Skeletal muscle satellite cell (primary cell): ENCODE measurements at regions not wholly inside any gene's neighbourhood (a gene's known extent, or its start where the extent isn't known, plus 50 kb on each side); places are given as distances from the start of the nearest gene placed in this dataset.

Experiments
- H3K27me3 ChIP-seq: 2 replicates; pipeline ENCODE4 v1.7.0; 2013; ENCODE audit warnings: low read length; ENCODE audit not compliant: control insufficient read depth, insufficient read depth
- H3K36me3 ChIP-seq: 2 replicates; pipeline ENCODE4 v1.7.0; 2013; ENCODE audit warnings: mild to moderate bottlenecking, control low read depth, low read length; ENCODE audit not compliant: insufficient read depth
- H3K4me1 ChIP-seq: 2 replicates; pipeline ENCODE4 v1.7.0; 2013; ENCODE audit warnings: low read length; ENCODE audit not compliant: control insufficient read depth, insufficient read depth
- H3K4me2 ChIP-seq: 2 replicates; pipeline ENCODE4 v1.7.0; 2013; ENCODE audit warnings: mild to moderate bottlenecking, low read length
- H3K4me3 ChIP-seq: 2 replicates; pipeline ENCODE4 v1.7.0; 2013; ENCODE audit warnings: low read length
- H3K9ac ChIP-seq: 2 replicates; pipeline ENCODE4 v1.7.0; 2013; ENCODE audit warnings: mild to moderate bottlenecking, low read depth, low read length, moderate library complexity
- H3K9me3 ChIP-seq: replicated peaks from 2 replicates; pipeline ENCODE4 v1.7.0; 2013; ENCODE audit warnings: mild to moderate bottlenecking, control low read depth, low read length

GRCh38 chr2:16368951-16369350 is 296.7 kb downstream of the CYRIA start:
- Histone ChIP-seq H3K4me2 (no peak overlapping the region), H3K36me3 (no peaks in the 10 kb centered on the region), H3K27me3 (no peaks in the 10 kb centered on the region), H3K4me1 (no peaks in the 10 kb centered on the region), H3K9me3 (no peaks in the 10 kb centered on the region), H3K4me3 (no peak overlapping the region), H3K9ac (no peak overlapping the region)

- no peaks in the 10 kb centered on the region for H3K9me3 ChIP-seq
- H3K4me2 ChIP-seq: no peak overlapping the region
- H3K36me3 ChIP-seq: no peaks in the 10 kb centered on the region
- no peaks in the 10 kb centered on the region for H3K4me1 ChIP-seq
- no peak overlapping the region for H3K4me3 ChIP-seq
- no peaks in the 10 kb centered on the region for H3K27me3 ChIP-seq
- H3K9ac ChIP-seq: no peak overlapping the region
These were observed 297.3 kb downstream of the CYRIA start for GRCh38 chr2:16368328-16368727.

GRCh38 chr2:16365366-16365765 is 300.3 kb downstream of the CYRIA start:
- H3K27me3 ChIP-seq: no peaks in the 10 kb centered on the region
- H3K9ac ChIP-seq: no peak overlapping the region
- no peak overlapping the region for H3K4me3 ChIP-seq

GRCh38 chr2:16363581-16363980 is 302.1 kb downstream of the CYRIA start:
- Histone ChIP-seq H3K4me1 (no peaks in the 10 kb centered on the region), H3K9ac (no peak overlapping the region), H3K4me3 (no peak overlapping the region), H3K9me3 (no peaks in the 10 kb centered on the region), H3K4me2 (no peak overlapping the region), H3K36me3 (no peaks in the 10 kb centered on the region), H3K27me3 (no peaks in the 10 kb centered on the region)

More at GRCh38 chr2:16365366-16365765, 300.3 kb downstream of the CYRIA start:
- Histone ChIP-seq H3K4me2 (no peak overlapping the region), H3K36me3 (no peaks in the 10 kb centered on the region), H3K9me3 (no peaks in the 10 kb centered on the region), H3K4me1 (no peaks in the 10 kb centered on the region)

- H3K4me1 ChIP-seq: no peaks in the 10 kb centered on the region
- no peaks in the 10 kb centered on the region for H3K36me3 ChIP-seq
- H3K4me3 ChIP-seq: no peak overlapping the region
- no peaks in the 10 kb centered on the region for H3K9me3 ChIP-seq
- H3K9ac ChIP-seq: no peak overlapping the region
- no peak overlapping the region for H3K4me2 ChIP-seq
- H3K27me3 ChIP-seq: no peaks in the 10 kb centered on the region
These were observed 303.0 kb downstream of the CYRIA start for GRCh38 chr2:16362611-16363010.

GRCh38 chr2:16361261-16361995 is 304.2 kb downstream of the CYRIA start:
- Histone ChIP-seq H3K4me2 (no peak overlapping the region), H3K9ac (no peak overlapping the region), H3K4me3 (no peak overlapping the region), H3K27me3 (no peaks in the 10 kb centered on the region), H3K36me3 (no peaks in the 10 kb centered on the region), H3K4me1 (no peaks in the 10 kb centered on the region), H3K9me3 (no peaks in the 10 kb centered on the region)

- no peaks in the 10 kb centered on the region for H3K4me1 ChIP-seq
- no peak overlapping the region for H3K4me2 ChIP-seq
- H3K9ac ChIP-seq: no peak overlapping the region
- H3K36me3 ChIP-seq: no peaks in the 10 kb centered on the region
- H3K27me3 ChIP-seq: no peaks in the 10 kb centered on the region
- no peaks in the 10 kb centered on the region for H3K9me3 ChIP-seq
- no peak overlapping the region for H3K4me3 ChIP-seq
These were observed 305.7 kb downstream of the CYRIA start for GRCh38 chr2:16359961-16360360.

GRCh38 chr2:16357188-16357587 is 308.4 kb downstream of the CYRIA start:
- H3K4me2 ChIP-seq: no peak overlapping the region
- H3K27me3 ChIP-seq: no peaks in the 10 kb centered on the region
- H3K36me3 ChIP-seq: no peaks in the 10 kb centered on the region
- peaks cover 3% of the 10 kb centered on the region for H3K9me3 ChIP-seq
- no peak overlapping the region for H3K4me3 ChIP-seq
- H3K9ac ChIP-seq: no peak overlapping the region
- no peaks in the 10 kb centered on the region for H3K4me1 ChIP-seq

- no peak overlapping the region for H3K4me2 ChIP-seq
- H3K27me3 ChIP-seq: no peaks in the 10 kb centered on the region
- H3K36me3 ChIP-seq: no peaks in the 10 kb centered on the region
- H3K9me3 ChIP-seq: peaks cover 3% of the 10 kb centered on the region
- no peak overlapping the region for H3K4me3 ChIP-seq
- H3K9ac ChIP-seq: no peak overlapping the region
- H3K4me1 ChIP-seq: no peaks in the 10 kb centered on the region
These were observed 314.1 kb downstream of the CYRIA start for GRCh38 chr2:16351541-16351940.

GRCh38 chr2:16351137-16351536 is 314.5 kb downstream of the CYRIA start:
- no peak overlapping the region for H3K4me2 ChIP-seq
- no peak overlapping the region for H3K9ac ChIP-seq
- peaks cover 3% of the 10 kb centered on the region for H3K9me3 ChIP-seq
- no peaks in the 10 kb centered on the region for H3K4me1 ChIP-seq
- H3K27me3 ChIP-seq: no peaks in the 10 kb centered on the region
- H3K36me3 ChIP-seq: no peaks in the 10 kb centered on the region
- no peak overlapping the region for H3K4me3 ChIP-seq

GRCh38 chr2:16350211-16350610 is 315.4 kb downstream of the CYRIA start:
- peaks cover 3% of the 10 kb centered on the region for H3K9me3 ChIP-seq
- no peak overlapping the region for H3K4me3 ChIP-seq
- H3K9ac ChIP-seq: no peak overlapping the region
- no peaks in the 10 kb centered on the region for H3K36me3 ChIP-seq
- H3K4me2 ChIP-seq: no peak overlapping the region
- H3K4me1 ChIP-seq: no peaks in the 10 kb centered on the region
- H3K27me3 ChIP-seq: no peaks in the 10 kb centered on the region

GRCh38 chr2:16349811-16350210 is 315.8 kb downstream of the CYRIA start:
- H3K27me3 ChIP-seq: no peaks in the 10 kb centered on the region
- H3K4me1 ChIP-seq: no peaks in the 10 kb centered on the region
- H3K4me2 ChIP-seq: no peak overlapping the region
- H3K9me3 ChIP-seq: peaks cover 3% of the 10 kb centered on the region
- no peaks in the 10 kb centered on the region for H3K36me3 ChIP-seq
- no peak overlapping the region for H3K9ac ChIP-seq
- no peak overlapping the region for H3K4me3 ChIP-seq
